Hepatocyte (in vitro differentiated cells): ENCODE measurements at regions not wholly inside any gene's neighbourhood (a gene's known extent, or its start where the extent isn't known, plus 50 kb on each side); places are given as distances from the start of the nearest gene placed in this dataset.

ENCODE experiments used
- EZH2 ChIP-seq: fragments of 200-600 bp; sonication (generic); IDR thresholded peaks from 2 replicates; pipeline ENCODE4 v1.6.1; 2016; ENCODE audit warnings: antibody characterized with exemption, mild to moderate bottlenecking, borderline replicate concordance
- EZH2phosphoT487 ChIP-seq: fragments of 200-600 bp; sonication (generic); IDR thresholded peaks from one replicate; pipeline ENCODE4 v1.6.1; 2018; ENCODE audit warnings: antibody characterized with exemption, mild to moderate bottlenecking, low read depth, moderate library complexity; ENCODE audit not compliant: unreplicated experiment, severe bottlenecking
- TF ChIP-seq, protein P1 (sequence below): fragments of 200-600 bp; sonication (generic); IDR thresholded peaks from 2 replicates; pipeline ENCODE4 v1.5.1; 2016; ENCODE audit warnings: antibody characterized with exemption, mild to moderate bottlenecking; ENCODE audit not compliant: poor library complexity

DNA sequence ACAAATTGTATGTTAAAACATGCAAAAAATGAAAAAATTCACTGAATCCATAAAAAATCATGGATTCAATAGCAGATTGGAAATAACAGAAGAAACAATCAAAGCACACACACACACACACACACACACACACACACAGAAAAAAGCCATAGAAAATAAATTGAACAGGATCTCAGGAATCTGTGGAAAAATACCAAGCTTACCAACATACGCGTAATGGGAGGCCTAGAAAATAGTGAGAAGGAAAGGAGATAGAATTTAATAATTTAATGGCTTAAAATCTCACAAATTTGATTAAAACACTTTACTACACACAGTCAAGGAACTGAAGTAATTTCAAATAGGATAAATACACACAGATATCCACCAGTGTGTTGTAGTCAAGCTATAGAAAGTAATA lies 1671.5 kb upstream of the PIK3C3 start:
- TF ChIP-seq, protein P1, sequence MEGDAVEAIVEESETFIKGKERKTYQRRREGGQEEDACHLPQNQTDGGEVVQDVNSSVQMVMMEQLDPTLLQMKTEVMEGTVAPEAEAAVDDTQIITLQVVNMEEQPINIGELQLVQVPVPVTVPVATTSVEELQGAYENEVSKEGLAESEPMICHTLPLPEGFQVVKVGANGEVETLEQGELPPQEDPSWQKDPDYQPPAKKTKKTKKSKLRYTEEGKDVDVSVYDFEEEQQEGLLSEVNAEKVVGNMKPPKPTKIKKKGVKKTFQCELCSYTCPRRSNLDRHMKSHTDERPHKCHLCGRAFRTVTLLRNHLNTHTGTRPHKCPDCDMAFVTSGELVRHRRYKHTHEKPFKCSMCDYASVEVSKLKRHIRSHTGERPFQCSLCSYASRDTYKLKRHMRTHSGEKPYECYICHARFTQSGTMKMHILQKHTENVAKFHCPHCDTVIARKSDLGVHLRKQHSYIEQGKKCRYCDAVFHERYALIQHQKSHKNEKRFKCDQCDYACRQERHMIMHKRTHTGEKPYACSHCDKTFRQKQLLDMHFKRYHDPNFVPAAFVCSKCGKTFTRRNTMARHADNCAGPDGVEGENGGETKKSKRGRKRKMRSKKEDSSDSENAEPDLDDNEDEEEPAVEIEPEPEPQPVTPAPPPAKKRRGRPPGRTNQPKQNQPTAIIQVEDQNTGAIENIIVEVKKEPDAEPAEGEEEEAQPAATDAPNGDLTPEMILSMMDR, result no peak
- TF ChIP-seq EZH2phosphoT487, result no peak
- no peak for TF ChIP-seq EZH2
